GM23338 (cell line): ENCODE measurements at regions not wholly inside any gene's neighbourhood (a gene's known extent, or its start where the extent isn't known, plus 50 kb on each side); places are given as distances from the start of the nearest gene placed in this dataset.

Experiments used
- CREB1 ChIP-seq: fragments of 250-450 bp; sonication (Bioruptor Pico); IDR thresholded peaks from 2 replicates; pipeline ENCODE4 v1.5.0; 2020; ENCODE audit warnings: low read depth, mild to moderate bottlenecking, moderate library complexity
- EZH2 ChIP-seq: fragments of 200-600 bp; sonication (generic); IDR thresholded peaks from one replicate; pipeline ENCODE4 v1.8.0; 2017; ENCODE audit warnings: antibody characterized with exemption, mild to moderate bottlenecking, low read depth; ENCODE audit not compliant: unreplicated experiment
- JUNB ChIP-seq: IDR thresholded peaks from one replicate; pipeline ENCODE4 v1.6.1; 2016; ENCODE audit warnings: antibody characterized with exemption; ENCODE audit not compliant: unreplicated experiment
- REST ChIP-seq: IDR thresholded peaks from one replicate; pipeline ENCODE4 v1.6.1; 2018; ENCODE audit warnings: antibody characterized with exemption; ENCODE audit not compliant: unreplicated experiment
- TF ChIP-seq, protein P1 (sequence below), 2 experiments: fragments of 200-600 bp in 1 of 2; sonication (generic) in 1 of 2; conservative IDR thresholded peaks; 2 replicates each; pipeline versions ENCODE4 v1.5.1 to v1.6.1; 2016 to 2017; ENCODE audit warnings: antibody characterized with exemption in 2 of 2, low read depth in 2 of 2, mild to moderate bottlenecking in 2 of 2, moderate library complexity in 1 of 2

GRCh38 chr4:166182145-166182544 lies 309.1 kb downstream of the TLL1 start:
- TF ChIP-seq, protein P1, sequence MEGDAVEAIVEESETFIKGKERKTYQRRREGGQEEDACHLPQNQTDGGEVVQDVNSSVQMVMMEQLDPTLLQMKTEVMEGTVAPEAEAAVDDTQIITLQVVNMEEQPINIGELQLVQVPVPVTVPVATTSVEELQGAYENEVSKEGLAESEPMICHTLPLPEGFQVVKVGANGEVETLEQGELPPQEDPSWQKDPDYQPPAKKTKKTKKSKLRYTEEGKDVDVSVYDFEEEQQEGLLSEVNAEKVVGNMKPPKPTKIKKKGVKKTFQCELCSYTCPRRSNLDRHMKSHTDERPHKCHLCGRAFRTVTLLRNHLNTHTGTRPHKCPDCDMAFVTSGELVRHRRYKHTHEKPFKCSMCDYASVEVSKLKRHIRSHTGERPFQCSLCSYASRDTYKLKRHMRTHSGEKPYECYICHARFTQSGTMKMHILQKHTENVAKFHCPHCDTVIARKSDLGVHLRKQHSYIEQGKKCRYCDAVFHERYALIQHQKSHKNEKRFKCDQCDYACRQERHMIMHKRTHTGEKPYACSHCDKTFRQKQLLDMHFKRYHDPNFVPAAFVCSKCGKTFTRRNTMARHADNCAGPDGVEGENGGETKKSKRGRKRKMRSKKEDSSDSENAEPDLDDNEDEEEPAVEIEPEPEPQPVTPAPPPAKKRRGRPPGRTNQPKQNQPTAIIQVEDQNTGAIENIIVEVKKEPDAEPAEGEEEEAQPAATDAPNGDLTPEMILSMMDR (conservative IDR thresholded peaks at IDR 0.05; ENCODE audit: low read depth in 2 of 2) = no peak
- TF ChIP-seq CREB1 (no peak), REST (no peak), JUNB (no peak), EZH2 (no peak)
